ENCODE measurements at regions not wholly inside any gene's neighbourhood (a gene's known extent, or its start where the extent isn't known, plus 50 kb on each side); places are given as distances from the start of the nearest gene placed in this dataset.

- TF ChIP-seq CTCF (IDR thresholded peaks at IDR 0.05; ENCODE audit: low read length) = no peak
- TF ChIP-seq EZH2 (IDR thresholded peaks at IDR 0.05; ENCODE audit: borderline replicate concordance, low read length) = no peak
These were observed 272.6 kb downstream of the FGFR2 start for GRCh38 chr10:121325490-121326231.
